HFF-Myc (cell line): ENCODE measurements at regions not wholly inside any gene's neighbourhood (a gene's known extent, or its start where the extent isn't known, plus 50 kb on each side); places are given as distances from the start of the nearest gene placed in this dataset.

Experiments
- DNase-seq: peaks from one replicate; pipeline ENCODE4 v3.0.0-alpha.2; 2011; ENCODE audit warnings: low read depth; ENCODE audit errors: extremely low read depth
- H3K4me3 ChIP-seq: replicated peaks from 2 replicates; pipeline ENCODE4 v1.5.1; 2011; ENCODE audit warnings: low read depth, mild to moderate bottlenecking, control low read depth, low read length
- CTCF ChIP-seq: IDR thresholded peaks from 2 replicates; pipeline ENCODE4 v1.5.1; 2012; ENCODE audit warnings: mild to moderate bottlenecking, low read depth, low read length, control low read depth; ENCODE audit errors: missing control alignments

- no peak for TF ChIP-seq CTCF
- H3K4me3 ChIP-seq = no peak overlapping the region
- no peak for DNase-seq
Measured at GRCh38 chr2:12795851-12796250, 79.1 kb downstream of the TRIB2 start.

GRCh38 chr2:12796657-12797056 lies 79.9 kb downstream of the TRIB2 start:
- no peak for TF ChIP-seq CTCF
- DNase-seq = no peak
- H3K4me3 ChIP-seq = no peak overlapping the region

- no peak for TF ChIP-seq CTCF
- DNase-seq = no peak
- H3K4me3 ChIP-seq = no peak overlapping the region
Measured at GRCh38 chr2:12797815-12798214, 81.1 kb downstream of the TRIB2 start.

- no peak for TF ChIP-seq CTCF
- no peak overlapping the region for H3K4me3 ChIP-seq
- DNase-seq = peak; percentile 46
Measured at GRCh38 chr2:12803607-12804006, 86.9 kb downstream of the TRIB2 start.

- H3K4me3 ChIP-seq = no peak overlapping the region
- TF ChIP-seq CTCF = peak; percentile 32
- DNase-seq = no peak
Measured at GRCh38 chr2:12804091-12804856, 87.5 kb downstream of the TRIB2 start.

GRCh38 chr2:12805033-12805432 lies 88.3 kb downstream of the TRIB2 start:
- TF ChIP-seq CTCF = no peak
- DNase-seq = no peak
- H3K4me3 ChIP-seq = no peak overlapping the region
